ENCODE measurements at regions not wholly inside any gene's neighbourhood (a gene's known extent, or its start where the extent isn't known, plus 50 kb on each side); places are given as distances from the start of the nearest gene placed in this dataset.
A peak's percentile ranks its signal among the peaks of the same experiment; 100 is the strongest.
"Not testable (repeated sequence)": the region's sequence is repeated elsewhere in the genome, so short reads cannot be mapped to it uniquely, and the experiment has no call there.

GRCh38 chr11:69205743-69206612, 50.2 kb downstream of the SMIM38 start:
- ATAC-seq (no peak), DNase-seq (no peak)
- Mint-ChIP-seq H3K4me1 (peaks cover 5% of the 10 kb centered on the region), H3K9me3 (peaks cover 3% of the 10 kb centered on the region), H3K36me3 (ENCODE audit: low read depth) (peaks cover 2% of the 10 kb centered on the region), H3K27ac (no peak overlapping the region), H3K27me3 (peaks cover 11% of the 10 kb centered on the region), H3K4me3 (no peak overlapping the region)

GRCh38 chr11:69206613-69206965, 50.9 kb downstream of the SMIM38 start:
- not testable (repeated sequence) for H3K27me3 Mint-ChIP-seq; H3K9me3 Mint-ChIP-seq; DNase-seq; H3K27ac Mint-ChIP-seq; ATAC-seq; H3K4me3 Mint-ChIP-seq; H3K4me1 Mint-ChIP-seq; H3K36me3 Mint-ChIP-seq (ENCODE audit: low read depth)

- ATAC-seq = no peak
- H3K4me1 Mint-ChIP-seq = peaks cover 5% of the 10 kb centered on the region
- DNase-seq = no peak
- H3K27me3 Mint-ChIP-seq = peaks cover 12% of the 10 kb centered on the region
- peaks cover 2% of the 10 kb centered on the region for H3K36me3 Mint-ChIP-seq (ENCODE audit: low read depth)
- no peak overlapping the region for H3K4me3 Mint-ChIP-seq
- no peak overlapping the region for H3K27ac Mint-ChIP-seq
- H3K9me3 Mint-ChIP-seq = peaks cover 3% of the 10 kb centered on the region
Measured at GRCh38 chr11:69207165-69207889, 51.6 kb downstream of the SMIM38 start.

GRCh38 chr11:69208190-69209037, 52.7 kb downstream of the SMIM38 start:
- ATAC-seq = no peak
- no peak for DNase-seq
- peaks cover 3% of the 10 kb centered on the region for H3K9me3 Mint-ChIP-seq
- peaks cover 16% of the 10 kb centered on the region for H3K27me3 Mint-ChIP-seq
- peaks cover 2% of the 10 kb centered on the region for H3K36me3 Mint-ChIP-seq (ENCODE audit: low read depth)
- H3K4me1 Mint-ChIP-seq = peaks cover 12% of the 10 kb centered on the region
- no peak overlapping the region for H3K27ac Mint-ChIP-seq
- no peak overlapping the region for H3K4me3 Mint-ChIP-seq

GRCh38 chr11:69209038-69209350, 53.3 kb downstream of the SMIM38 start:
- peaks cover 16% of the 10 kb centered on the region for H3K27me3 Mint-ChIP-seq
- ATAC-seq (no peak), DNase-seq (no peak)
- peaks cover 16% of the 10 kb centered on the region for H3K4me1 Mint-ChIP-seq
- no peak overlapping the region for H3K4me3 Mint-ChIP-seq
- peaks cover 2% of the 10 kb centered on the region for H3K36me3 Mint-ChIP-seq (ENCODE audit: low read depth)
- H3K27ac Mint-ChIP-seq = no peak overlapping the region
- H3K9me3 Mint-ChIP-seq = peaks cover 3% of the 10 kb centered on the region

GRCh38 chr11:69209421-69210309, 53.9 kb downstream of the SMIM38 start:
- H3K27ac Mint-ChIP-seq = no peak overlapping the region
- DNase-seq (no peak), ATAC-seq (no peak)

GRCh38 chr11:69210310-69211035, 54.7 kb downstream of the SMIM38 start:
- ATAC-seq (peak; percentile 81), DNase-seq (peak; percentile 18)
- Mint-ChIP-seq H3K27ac (no peak overlapping the region), H3K27me3 (peaks cover 17% of the 10 kb centered on the region), H3K4me3 (no peak overlapping the region), H3K4me1 (peaks cover 19% of the 10 kb centered on the region), H3K9me3 (peaks cover 3% of the 10 kb centered on the region), H3K36me3 (ENCODE audit: low read depth) (peaks cover 2% of the 10 kb centered on the region)

More at GRCh38 chr11:69209421-69210309, 53.9 kb downstream of the SMIM38 start:
- Mint-ChIP-seq H3K36me3 (ENCODE audit: low read depth) (peaks cover 2% of the 10 kb centered on the region), H3K4me1 (peaks cover 19% of the 10 kb centered on the region), H3K27me3 (peaks cover 17% of the 10 kb centered on the region), H3K9me3 (peaks cover 3% of the 10 kb centered on the region), H3K4me3 (no peak overlapping the region)

- Mint-ChIP-seq H3K4me1 (peaks cover 19% of the 10 kb centered on the region), H3K36me3 (ENCODE audit: low read depth) (peaks cover 2% of the 10 kb centered on the region), H3K9me3 (peaks cover 3% of the 10 kb centered on the region), H3K27ac (no peak overlapping the region), H3K4me3 (no peak overlapping the region), H3K27me3 (peaks cover 19% of the 10 kb centered on the region)
- DNase-seq (no peak), ATAC-seq (no peak)
Measured at GRCh38 chr11:69211540-69211919, 55.8 kb downstream of the SMIM38 start.

- Mint-ChIP-seq H3K4me3 (no peak overlapping the region), H3K36me3 (ENCODE audit: low read depth) (no peaks in the 10 kb centered on the region), H3K27me3 (peaks cover 16% of the 10 kb centered on the region), H3K4me1 (peaks cover 19% of the 10 kb centered on the region), H3K9me3 (peaks cover 3% of the 10 kb centered on the region), H3K27ac (no peak overlapping the region)
- ATAC-seq (no peak), DNase-seq (no peak)
Measured at GRCh38 chr11:69211920-69212797, 56.4 kb downstream of the SMIM38 start.

GRCh38 chr11:69212798-69213110, 57.0 kb downstream of the SMIM38 start:
- H3K27me3 Mint-ChIP-seq = peaks cover 15% of the 10 kb centered on the region
- no peak overlapping the region for H3K4me3 Mint-ChIP-seq
- H3K9me3 Mint-ChIP-seq = peaks cover 3% of the 10 kb centered on the region
- ATAC-seq (no peak), DNase-seq (no peak)
- peaks cover 19% of the 10 kb centered on the region for H3K4me1 Mint-ChIP-seq
- H3K27ac Mint-ChIP-seq = no peak overlapping the region
- no peaks in the 10 kb centered on the region for H3K36me3 Mint-ChIP-seq (ENCODE audit: low read depth)

GRCh38 chr11:69213316-69213715, 57.6 kb downstream of the SMIM38 start:
- peak; percentile 35 for ATAC-seq
- DNase-seq = no peak
- Mint-ChIP-seq H3K4me3 (no peak overlapping the region), H3K4me1 (peaks cover 19% of the 10 kb centered on the region), H3K27me3 (peaks cover 13% of the 10 kb centered on the region), H3K9me3 (peaks cover under 1% of the 10 kb centered on the region), H3K27ac (peak overlapping the region; percentile 61), H3K36me3 (ENCODE audit: low read depth) (no peaks in the 10 kb centered on the region)

GRCh38 chr11:69213964-69214363, 58.2 kb downstream of the SMIM38 start:
- no peaks in the 10 kb centered on the region for H3K9me3 Mint-ChIP-seq
- DNase-seq (no peak), ATAC-seq (no peak)
- H3K4me3 Mint-ChIP-seq = no peak overlapping the region
- no peak overlapping the region for H3K27ac Mint-ChIP-seq
- H3K27me3 Mint-ChIP-seq = peaks cover 13% of the 10 kb centered on the region
- H3K4me1 Mint-ChIP-seq = peaks cover 19% of the 10 kb centered on the region
- H3K36me3 Mint-ChIP-seq (ENCODE audit: low read depth) = no peaks in the 10 kb centered on the region

GRCh38 chr11:69215216-69215615, 59.5 kb downstream of the SMIM38 start:
- Mint-ChIP-seq H3K27me3 (peaks cover 16% of the 10 kb centered on the region), H3K4me1 (peaks cover 17% of the 10 kb centered on the region), H3K4me3 (no peak overlapping the region), H3K36me3 (ENCODE audit: low read depth) (no peaks in the 10 kb centered on the region), H3K27ac (no peak overlapping the region), H3K9me3 (no peaks in the 10 kb centered on the region)
- DNase-seq (no peak), ATAC-seq (no peak)

Data from activated naive CD8-positive, alpha-beta T cell treated with anti-CD3 and anti-CD28 coated beads, Interleukin-2, amount 50 U/mL, for 24 hours (primary cell).